ENCODE measurements at regions not wholly inside any gene's neighbourhood (a gene's known extent, or its start where the extent isn't known, plus 50 kb on each side); places are given as distances from the start of the nearest gene placed in this dataset.

- TF ChIP-seq CTCF (IDR thresholded peaks at IDR 0.05) (no peak), REST (IDR thresholded peaks at IDR 0.05; ENCODE audit: insufficient read depth in 1 of 2, low read depth in 2 of 2, low read length in 1 of 2) (no peak), TCF7L2 (IDR thresholded peaks at IDR 0.05; ENCODE audit: low read depth, low read length) (no peak)
Measured at GRCh38 chrX:19280636-19281035, 63.1 kb upstream of the PDHA1 start.

Data from Panc1 (cell line).